GM19023 (cell line): ENCODE measurements at regions not wholly inside any gene's neighbourhood (a gene's known extent, or its start where the extent isn't known, plus 50 kb on each side); places are given as distances from the start of the nearest gene placed in this dataset.

Source experiments
- ATAC-seq: cut with Tn5 transposase; IDR thresholded peaks from one replicate; pipeline ENCODE4 v1.9.1; 2021; ENCODE audit warnings: mild to moderate bottlenecking, moderate library complexity; ENCODE audit not compliant: unreplicated experiment

GRCh38 chr5:93886917-93887361, 145.5 kb upstream of the POU5F2 start:
- ATAC-seq: no peak

- no peak for ATAC-seq
Observed at GRCh38 chr5:93886098-93886806, 144.9 kb upstream of the POU5F2 start.

GRCh38 chr5:93884254-93884653, 142.9 kb upstream of the POU5F2 start:
- no peak for ATAC-seq

GRCh38 chr5:93883459-93883858, 142.1 kb upstream of the POU5F2 start:
- no peak for ATAC-seq

- ATAC-seq: no peak
Observed at GRCh38 chr5:93875693-93876092, 134.3 kb upstream of the POU5F2 start.

GRCh38 chr5:93874491-93874890, 133.1 kb upstream of the POU5F2 start:
- ATAC-seq: peak; percentile 81

- peak; percentile 81 for ATAC-seq
Observed at GRCh38 chr5:93874080-93874479, 132.7 kb upstream of the POU5F2 start.

GRCh38 chr5:93873211-93873736, 131.9 kb upstream of the POU5F2 start:
- no peak for ATAC-seq

- ATAC-seq: no peak
Observed at GRCh38 chr5:93870649-93871048, 129.2 kb upstream of the POU5F2 start.

GRCh38 chr5:93868851-93869250, 127.5 kb upstream of the POU5F2 start:
- no peak for ATAC-seq

- ATAC-seq: no peak
Observed at GRCh38 chr5:93850311-93850710, 108.9 kb upstream of the POU5F2 start.

- ATAC-seq: no peak
Observed at GRCh38 chr5:93845376-93845775, 104.0 kb upstream of the POU5F2 start.

GRCh38 chr5:93831449-93831848, 90.0 kb upstream of the POU5F2 start:
- ATAC-seq: no peak

GRCh38 chr5:93830893-93831292, 89.5 kb upstream of the POU5F2 start:
- no peak for ATAC-seq

GRCh38 chr5:93829346-93829745, 87.9 kb upstream of the POU5F2 start:
- no peak for ATAC-seq

GRCh38 chr5:93821891-93822415, 80.6 kb upstream of the POU5F2 start:
- no peak for ATAC-seq

GRCh38 chr5:93819668-93820067, 78.3 kb upstream of the POU5F2 start:
- ATAC-seq: no peak

GRCh38 chr5:93810780-93811179, 69.4 kb upstream of the POU5F2 start:
- no peak for ATAC-seq

GRCh38 chr5:93809430-93809829, 68.0 kb upstream of the POU5F2 start:
- ATAC-seq: no peak

- ATAC-seq: no peak
Observed at GRCh38 chr5:93807846-93808245, 66.4 kb upstream of the POU5F2 start.

- ATAC-seq: no peak
Observed at GRCh38 chr5:93805616-93806379, 64.4 kb upstream of the POU5F2 start.
